Lower lobe of right lung (tissue), 2 donors: ENCODE measurements at regions not wholly inside any gene's neighbourhood (a gene's known extent, or its start where the extent isn't known, plus 50 kb on each side); places are given as distances from the start of the nearest gene placed in this dataset.

Experiments
- ATAC-seq, 2 donors: fragments of 200-7000 bp; cut with Tn5 transposase; one replicate each; pipeline ENCODE4 v1.9.1; 2020 to 2022; ENCODE audit warnings: mild to moderate bottlenecking in 2 of 2, moderate library complexity in 2 of 2
- DNase-seq: peaks from one replicate; pipeline ENCODE4 v3.0.0-alpha.2; 2020
- H3K27ac ChIP-seq: fragments of 200-600 bp; one replicate; pipeline ENCODE4 v1.8.0; 2022
- H3K27me3 ChIP-seq: fragments of 200-600 bp; one replicate; pipeline ENCODE4 v1.8.0; 2022; ENCODE audit warnings: low read depth
- H3K36me3 ChIP-seq: fragments of 200-600 bp; one replicate; pipeline ENCODE4 v1.8.0; 2022; ENCODE audit warnings: mild to moderate bottlenecking
- H3K4me1 ChIP-seq: fragments of 200-600 bp; one replicate; pipeline ENCODE4 v1.8.0; 2022
- H3K4me3 ChIP-seq: fragments of 200-600 bp; one replicate; pipeline ENCODE4 v1.8.0; 2022; ENCODE audit warnings: mild to moderate bottlenecking
- H3K9me3 ChIP-seq: fragments of 200-600 bp; one replicate; pipeline ENCODE4 v1.8.0; 2022
- intact Hi-C: fragments of 100-400 bp; cut with DNase I; formaldehyde crosslinking; loops from one replicate; pipeline ENCODE4 v1.11.0; 2022
- TF ChIP-seq, protein P1 (sequence below): fragments of 200-600 bp; IDR thresholded peaks from one replicate; pipeline ENCODE4 v1.8.0; 2022; ENCODE audit warnings: antibody characterized with exemption, mild to moderate bottlenecking
- donor health status: DM: no; HTN: yes; CAD: no; lungs with severe emphysema.

DNA sequence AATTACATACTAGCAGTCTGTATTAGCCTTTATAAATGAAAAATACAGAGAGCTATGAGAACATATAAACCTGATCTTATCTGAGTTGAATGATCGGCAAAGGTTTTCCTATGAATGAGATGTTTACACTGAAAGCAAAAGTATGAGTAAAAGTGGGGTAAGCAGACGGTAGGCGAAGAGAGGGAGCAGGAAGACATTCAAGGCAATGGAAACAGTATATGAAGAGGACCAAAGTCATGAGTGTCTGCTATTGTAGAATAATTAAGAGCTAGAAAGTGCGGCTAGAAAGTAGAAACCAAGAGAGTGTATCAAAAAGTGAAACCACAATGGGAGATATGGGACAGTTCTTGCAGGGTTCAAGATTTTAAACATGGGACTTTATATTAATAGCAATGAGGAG lies 67.0 kb upstream of the TMLHE start:
- Histone ChIP-seq H3K4me1 (no peaks in the 10 kb centered on the region), H3K4me3 (no peak overlapping the region), H3K36me3 (no peaks in the 10 kb centered on the region), H3K9me3 (no peaks in the 10 kb centered on the region), H3K27ac (no peak overlapping the region), H3K27me3 (no peaks in the 10 kb centered on the region)
- no peak for ATAC-seq
- DNase-seq = no peak
- intact Hi-C loops = no loop called here
- TF ChIP-seq, protein P1, sequence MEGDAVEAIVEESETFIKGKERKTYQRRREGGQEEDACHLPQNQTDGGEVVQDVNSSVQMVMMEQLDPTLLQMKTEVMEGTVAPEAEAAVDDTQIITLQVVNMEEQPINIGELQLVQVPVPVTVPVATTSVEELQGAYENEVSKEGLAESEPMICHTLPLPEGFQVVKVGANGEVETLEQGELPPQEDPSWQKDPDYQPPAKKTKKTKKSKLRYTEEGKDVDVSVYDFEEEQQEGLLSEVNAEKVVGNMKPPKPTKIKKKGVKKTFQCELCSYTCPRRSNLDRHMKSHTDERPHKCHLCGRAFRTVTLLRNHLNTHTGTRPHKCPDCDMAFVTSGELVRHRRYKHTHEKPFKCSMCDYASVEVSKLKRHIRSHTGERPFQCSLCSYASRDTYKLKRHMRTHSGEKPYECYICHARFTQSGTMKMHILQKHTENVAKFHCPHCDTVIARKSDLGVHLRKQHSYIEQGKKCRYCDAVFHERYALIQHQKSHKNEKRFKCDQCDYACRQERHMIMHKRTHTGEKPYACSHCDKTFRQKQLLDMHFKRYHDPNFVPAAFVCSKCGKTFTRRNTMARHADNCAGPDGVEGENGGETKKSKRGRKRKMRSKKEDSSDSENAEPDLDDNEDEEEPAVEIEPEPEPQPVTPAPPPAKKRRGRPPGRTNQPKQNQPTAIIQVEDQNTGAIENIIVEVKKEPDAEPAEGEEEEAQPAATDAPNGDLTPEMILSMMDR = no peak

DNA sequence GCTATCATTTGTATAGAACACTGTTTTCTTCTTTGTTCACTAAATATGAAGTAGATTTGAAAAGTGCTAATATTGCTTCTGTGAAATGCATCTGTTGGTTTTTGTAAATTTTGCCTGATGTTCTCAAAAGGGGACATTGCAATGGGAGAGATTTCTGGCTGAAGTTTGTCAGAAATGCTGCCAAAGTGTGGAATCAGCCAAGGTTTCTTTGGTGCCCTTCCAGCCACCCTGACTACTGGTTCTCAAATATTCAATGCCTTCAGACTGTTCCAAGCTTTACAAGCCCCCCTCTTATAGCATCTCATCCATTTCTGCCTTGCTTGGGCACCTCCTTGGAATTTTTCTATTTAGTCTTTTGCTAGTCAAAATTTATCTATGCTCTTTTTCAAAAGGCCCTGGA lies 60.6 kb upstream of the TMLHE start:
- no peak for DNase-seq
- intact Hi-C loops = no loop called here
- Histone ChIP-seq H3K27me3 (no peaks in the 10 kb centered on the region), H3K36me3 (no peaks in the 10 kb centered on the region), H3K9me3 (no peaks in the 10 kb centered on the region), H3K4me3 (no peak overlapping the region), H3K27ac (no peak overlapping the region), H3K4me1 (no peaks in the 10 kb centered on the region)
- ATAC-seq = no peak
- TF ChIP-seq, protein P1 = no peak

DNA sequence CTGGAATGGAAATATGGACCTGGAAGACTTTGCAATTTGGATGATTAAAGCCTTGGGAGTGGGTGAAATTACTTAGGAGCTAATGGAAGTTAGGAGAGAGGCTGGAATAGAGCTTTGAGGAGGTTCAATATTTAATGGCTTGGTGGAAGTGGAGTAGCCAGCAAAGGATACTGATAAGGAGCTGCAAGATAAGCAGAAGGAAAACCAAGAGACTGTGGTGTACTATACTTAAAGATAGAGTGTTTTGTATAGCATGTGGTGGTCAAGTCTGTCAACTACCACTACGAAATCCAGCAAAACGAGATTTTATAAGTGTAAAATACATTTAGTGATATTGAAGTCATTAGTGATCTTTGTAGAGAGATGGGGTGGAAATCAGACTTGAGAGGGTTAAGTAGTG lies 54.0 kb upstream of the TMLHE start:
- TF ChIP-seq, protein P1 = no peak
- Histone ChIP-seq H3K27me3 (no peaks in the 10 kb centered on the region), H3K36me3 (no peaks in the 10 kb centered on the region), H3K4me1 (no peaks in the 10 kb centered on the region), H3K27ac (no peak overlapping the region), H3K4me3 (no peak overlapping the region), H3K9me3 (no peaks in the 10 kb centered on the region)
- no peak for DNase-seq
- ATAC-seq = no peak
- intact Hi-C loops = no loop called here
